Transverse colon (tissue), 4 donors: ENCODE measurements at regions not wholly inside any gene's neighbourhood (a gene's known extent, or its start where the extent isn't known, plus 50 kb on each side); places are given as distances from the start of the nearest gene placed in this dataset.

Experiments
- POLR2A ChIP-seq: fragments of 450-650 bp; IDR thresholded peaks from one replicate; pipeline ENCODE4 v1.6.1; 2016; ENCODE audit warnings: antibody characterized with exemption, mild to moderate bottlenecking, moderate library complexity
- POLR2AphosphoS5 ChIP-seq, 3 donors: sonication (generic); formaldehyde crosslinking; IDR thresholded peaks; one replicate each; pipeline ENCODE4 v1.6.1; 2016; ENCODE audit warnings: antibody characterized with exemption in 3 of 3
- TF ChIP-seq, protein P1 (sequence below), 5 experiments: fragments of 200-600 bp in 3 of 5; fragments of 450-650 bp in 2 of 5; sonication (generic) in 3 of 5; IDR thresholded peaks; 1 replicate in 2 of 5; 2 replicates in 3 of 5; pipeline ENCODE4 v1.5.1; 2016 to 2017; ENCODE audit warnings: antibody characterized with exemption in 5 of 5, inconsistent platforms in 3 of 5, mild to moderate bottlenecking in 2 of 5, moderate library complexity in 1 of 5

DNA sequence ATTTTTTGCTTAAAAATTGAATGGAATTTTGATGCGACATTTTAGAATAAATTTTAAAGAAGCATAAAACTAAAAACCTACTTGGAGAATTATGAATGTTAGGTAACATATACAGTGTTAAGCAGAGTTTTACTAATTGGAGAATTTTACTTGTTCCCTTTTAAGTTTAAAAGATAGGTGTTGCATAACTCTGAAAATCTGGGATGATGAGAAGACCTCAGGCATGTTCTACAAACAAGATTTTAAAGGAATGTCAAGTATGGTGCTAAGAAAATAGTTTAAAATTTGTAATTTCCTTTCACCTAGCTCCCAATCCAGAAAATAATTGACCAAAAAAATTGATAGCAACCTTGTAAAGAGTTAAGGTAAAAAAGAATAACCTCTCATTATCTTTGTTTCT is 135.8 kb downstream of the RFC3 start:
- TF ChIP-seq, protein P1, sequence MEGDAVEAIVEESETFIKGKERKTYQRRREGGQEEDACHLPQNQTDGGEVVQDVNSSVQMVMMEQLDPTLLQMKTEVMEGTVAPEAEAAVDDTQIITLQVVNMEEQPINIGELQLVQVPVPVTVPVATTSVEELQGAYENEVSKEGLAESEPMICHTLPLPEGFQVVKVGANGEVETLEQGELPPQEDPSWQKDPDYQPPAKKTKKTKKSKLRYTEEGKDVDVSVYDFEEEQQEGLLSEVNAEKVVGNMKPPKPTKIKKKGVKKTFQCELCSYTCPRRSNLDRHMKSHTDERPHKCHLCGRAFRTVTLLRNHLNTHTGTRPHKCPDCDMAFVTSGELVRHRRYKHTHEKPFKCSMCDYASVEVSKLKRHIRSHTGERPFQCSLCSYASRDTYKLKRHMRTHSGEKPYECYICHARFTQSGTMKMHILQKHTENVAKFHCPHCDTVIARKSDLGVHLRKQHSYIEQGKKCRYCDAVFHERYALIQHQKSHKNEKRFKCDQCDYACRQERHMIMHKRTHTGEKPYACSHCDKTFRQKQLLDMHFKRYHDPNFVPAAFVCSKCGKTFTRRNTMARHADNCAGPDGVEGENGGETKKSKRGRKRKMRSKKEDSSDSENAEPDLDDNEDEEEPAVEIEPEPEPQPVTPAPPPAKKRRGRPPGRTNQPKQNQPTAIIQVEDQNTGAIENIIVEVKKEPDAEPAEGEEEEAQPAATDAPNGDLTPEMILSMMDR (IDR thresholded peaks at IDR 0.05), result no peak
- TF ChIP-seq POLR2A, result no peak
- no peak for TF ChIP-seq POLR2AphosphoS5 (IDR thresholded peaks at IDR 0.05)
